NCI-H748 (cell line): ENCODE measurements at regions not wholly inside any gene's neighbourhood (a gene's known extent, or its start where the extent isn't known, plus 50 kb on each side); places are given as distances from the start of the nearest gene placed in this dataset.

ENCODE experiments used
- DNase-seq: peaks from one replicate; lab custom pipeline; 2025; ENCODE audit not compliant: unreplicated experiment; lab: John Stamatoyannopoulos, UW

GRCh38 chr11:45089251-45089650 lies 57.2 kb upstream of the PRDM11 start:
- no peak for DNase-seq

- no peak for DNase-seq
Observed at GRCh38 chr11:45089676-45090499, 56.6 kb upstream of the PRDM11 start.

- DNase-seq: no peak
Observed at GRCh38 chr11:45090607-45091006, 55.8 kb upstream of the PRDM11 start.

- no peak for DNase-seq
Observed at GRCh38 chr11:45091563-45092403, 54.7 kb upstream of the PRDM11 start.

- DNase-seq: no peak
Observed at GRCh38 chr11:45092404-45092785, 54.0 kb upstream of the PRDM11 start.

DNA sequence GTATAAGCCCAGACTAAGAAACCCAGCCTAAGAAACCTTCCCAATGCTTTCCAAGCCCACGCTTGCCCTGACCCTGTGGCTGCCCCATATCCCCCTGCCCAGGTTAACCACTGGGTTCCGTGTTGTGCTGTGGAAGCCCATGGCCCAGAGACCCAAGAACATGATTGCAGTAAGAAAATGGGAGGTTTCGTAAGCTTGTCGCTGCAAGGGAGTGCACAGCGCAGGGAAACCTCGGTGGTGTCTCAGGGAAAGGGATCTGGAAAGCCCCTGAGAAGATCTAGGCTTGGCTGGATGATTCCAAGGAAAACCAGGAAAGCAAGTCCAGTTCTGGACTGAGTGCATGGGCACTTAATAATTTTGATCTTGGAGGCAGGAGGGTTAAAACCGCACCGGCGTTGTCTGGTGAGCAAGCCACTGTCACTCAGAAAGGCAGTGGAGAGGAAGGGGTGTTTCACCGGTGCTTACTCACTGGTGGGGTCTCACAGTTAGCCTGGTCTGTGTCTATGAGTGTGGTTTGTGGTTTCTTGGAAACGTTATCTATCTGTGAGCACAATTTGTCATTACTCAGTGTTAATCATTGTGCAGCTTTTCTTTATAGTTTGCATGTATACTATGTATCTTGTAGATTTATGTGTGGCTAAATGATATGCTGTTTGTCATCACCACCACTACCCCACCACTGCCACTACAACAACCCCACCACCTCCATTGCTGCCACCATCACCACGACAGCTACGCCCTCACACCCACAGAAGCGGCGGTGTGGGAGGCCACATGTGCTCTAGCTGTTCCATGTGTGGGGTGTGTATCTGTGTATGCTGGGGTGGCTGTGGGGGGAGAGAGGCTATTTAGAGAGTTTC lies 53.3 kb upstream of the PRDM11 start:
- DNase-seq: no peak

DNA sequence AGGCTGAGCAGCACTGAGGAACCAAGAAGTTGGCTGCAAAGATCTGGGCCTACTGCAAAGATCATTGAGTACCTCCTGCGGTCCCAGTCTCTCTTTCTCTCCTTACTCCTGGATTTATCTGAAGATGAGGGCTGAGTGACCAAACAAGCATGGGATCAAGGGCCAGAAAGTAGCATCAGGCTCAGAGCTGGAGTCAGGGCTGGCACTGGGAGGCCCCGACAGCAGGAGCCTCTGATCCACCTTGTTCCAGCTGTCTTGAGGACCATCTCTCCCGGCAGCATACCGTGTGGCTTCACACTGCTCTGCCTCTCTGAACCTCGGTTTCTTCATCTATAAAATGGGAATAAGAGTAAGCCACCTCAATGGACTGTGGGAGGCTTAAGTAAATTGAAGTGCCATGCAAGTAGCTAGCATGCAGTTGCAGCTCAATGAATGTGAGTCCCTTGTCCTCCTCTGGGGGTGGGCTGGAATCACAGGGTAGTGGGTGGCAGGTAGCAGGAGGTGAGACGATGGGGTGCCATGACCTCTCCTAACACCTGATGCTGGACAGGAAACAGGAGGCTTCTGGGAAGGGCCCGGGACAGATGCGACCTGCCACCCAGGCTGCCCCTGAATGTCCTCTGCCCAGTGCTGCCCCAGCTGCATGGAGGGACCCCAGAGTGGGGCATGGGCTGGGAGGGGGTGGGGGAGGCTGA lies 52.5 kb upstream of the PRDM11 start:
- no peak for DNase-seq

DNA sequence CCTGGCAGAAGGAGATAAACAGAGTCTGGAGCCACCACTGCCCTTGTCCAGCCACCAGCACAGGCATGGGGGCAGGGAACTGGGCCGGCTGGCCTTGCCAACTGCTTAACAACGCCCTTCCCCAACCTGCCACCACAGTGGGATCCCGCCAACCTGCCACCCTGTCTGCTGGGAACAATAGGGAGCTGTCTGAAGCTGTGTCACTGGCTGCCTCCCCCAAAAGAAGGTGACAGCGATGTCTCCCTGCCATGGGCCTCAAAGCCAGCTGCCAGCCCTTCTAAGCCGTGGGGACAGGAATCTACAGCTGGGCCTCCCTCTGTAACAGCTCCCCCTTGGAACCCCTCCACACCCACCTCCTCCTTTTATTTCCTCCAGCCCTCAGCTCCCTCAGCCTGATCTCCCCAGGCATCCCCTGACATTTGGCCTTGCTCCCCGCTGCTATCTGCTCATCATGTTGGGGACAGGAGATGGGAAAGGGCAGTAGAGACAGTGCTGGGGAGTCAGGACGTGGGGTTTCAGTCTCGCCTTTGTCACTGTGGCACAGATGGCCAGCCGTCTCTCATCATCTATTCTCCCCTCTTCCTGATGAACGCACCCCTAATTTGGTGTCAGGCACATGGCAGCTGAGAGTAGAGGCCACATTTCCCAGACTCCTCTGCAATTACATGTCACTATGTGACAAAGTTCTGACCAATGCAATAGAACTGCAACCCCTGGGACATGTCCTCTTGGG lies 51.3 kb upstream of the PRDM11 start:
- no peak for DNase-seq

DNA sequence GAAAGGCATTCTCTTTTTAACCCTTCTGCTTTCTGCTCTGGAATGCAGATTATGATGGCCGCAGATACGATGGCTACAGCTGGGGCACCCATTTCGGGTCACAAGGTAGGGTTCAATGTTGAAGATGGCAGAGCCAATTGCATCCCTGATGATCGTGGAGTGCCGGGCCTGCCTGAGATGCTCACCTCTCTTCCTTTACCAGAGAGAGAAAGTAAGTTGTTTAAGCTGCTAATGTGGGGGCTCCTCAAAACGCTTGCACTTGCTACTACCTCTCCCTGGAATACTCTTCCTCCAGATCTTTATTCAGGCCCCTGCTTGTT lies 50.8 kb upstream of the PRDM11 start:
- no peak for DNase-seq

- DNase-seq: no peak
Observed at GRCh38 chr11:45096636-45097035, 49.8 kb upstream of the PRDM11 start.
